GM12878 (cell line): ENCODE measurements at regions not wholly inside any gene's neighbourhood (a gene's known extent, or its start where the extent isn't known, plus 50 kb on each side); places are given as distances from the start of the nearest gene placed in this dataset.

Source experiments
- FOS ChIP-seq: IDR thresholded peaks from 3 replicates; pipeline ENCODE4 v1.6.1; 2011; ENCODE audit warnings: borderline replicate concordance; ENCODE audit not compliant: insufficient read length; ENCODE audit errors: extremely low read depth
- POLR2AphosphoS5 ChIP-seq: IDR thresholded peaks from 2 replicates; pipeline ENCODE4 v1.6.1; 2011; ENCODE audit warnings: mild to moderate bottlenecking, low read length, inconsistent platforms

DNA sequence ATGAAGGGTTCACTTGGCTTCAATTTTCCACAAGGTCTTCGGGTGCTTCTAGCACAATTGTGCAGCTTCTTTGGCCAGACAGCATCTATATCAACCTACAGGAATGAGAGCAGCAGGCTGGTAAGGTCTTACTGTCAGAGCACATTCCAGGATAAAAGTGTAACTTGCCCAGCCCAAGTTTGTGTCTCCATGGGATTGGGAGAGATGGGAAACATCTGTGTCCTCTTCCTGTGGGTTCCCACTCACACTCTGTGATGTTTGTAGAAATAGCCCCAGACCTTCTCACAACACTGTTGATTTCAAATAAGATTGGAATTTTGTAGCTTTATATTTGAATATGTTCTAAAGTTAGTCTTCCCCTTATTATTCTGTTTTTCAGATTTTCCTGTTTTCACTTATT lies 83.4 kb upstream of the RGS17 start:
- TF ChIP-seq POLR2AphosphoS5, result no peak
- no peak for TF ChIP-seq FOS
